CD14-positive monocyte (primary cell): ENCODE measurements at regions not wholly inside any gene's neighbourhood (a gene's known extent, or its start where the extent isn't known, plus 50 kb on each side); places are given as distances from the start of the nearest gene placed in this dataset.

Source experiments
- DNase-seq, 3 donors: peaks; one replicate each; pipeline ENCODE4 v3.0.0-alpha.2; 2011 to 2022
- H2AFZ ChIP-seq: 2 replicates; pipeline ENCODE4 v1.6.0; 2012; ENCODE audit warnings: mild to moderate bottlenecking, low read depth, low read length, inconsistent platforms; ENCODE audit not compliant: insufficient read depth, poor library complexity, severe bottlenecking
- H3K27ac ChIP-seq, 2 donors: 1 replicate in 1 of 2; 2 replicates in 1 of 2; pipeline ENCODE4 v1.5.1; 2012 to 2013; ENCODE audit warnings: low read length in 2 of 2, control low read depth in 1 of 2, inconsistent platforms in 1 of 2, low read depth in 1 of 2, mild to moderate bottlenecking in 1 of 2
- H3K27me3 ChIP-seq, 2 donors: one replicate each; pipeline versions ENCODE4 v1.6.0 to v1.6.1; 2011 to 2013; ENCODE audit warnings: low read length in 2 of 2; ENCODE audit not compliant: control insufficient read depth in 2 of 2, insufficient read depth in 2 of 2
- H3K36me3 ChIP-seq, 2 donors: replicated peaks in 1 of 2; 1 replicate in 1 of 2; 2 replicates in 1 of 2; pipeline versions ENCODE4 v1.5.1 to v1.6.1; 2012 to 2013; ENCODE audit warnings: low read length in 2 of 2, control low read depth in 1 of 2, inconsistent platforms in 1 of 2, mild to moderate bottlenecking in 1 of 2; ENCODE audit not compliant: insufficient read depth in 2 of 2, control insufficient read depth in 1 of 2
- H3K4me1 ChIP-seq, 2 donors: 1 replicate in 1 of 2; 2 replicates in 1 of 2; pipeline versions ENCODE4 v1.5.1 to v1.6.1; 2012 to 2013; ENCODE audit warnings: low read length in 2 of 2, control low read depth in 1 of 2, inconsistent platforms in 1 of 2, mild to moderate bottlenecking in 1 of 2, moderate library complexity in 1 of 2; ENCODE audit not compliant: insufficient read depth in 2 of 2, control insufficient read depth in 1 of 2
- H3K4me2 ChIP-seq: replicated peaks from 2 replicates; pipeline ENCODE3; 2012; ENCODE audit warnings: low read length, moderate library complexity, mild to moderate bottlenecking; ENCODE audit not compliant: poor library complexity, severe bottlenecking; ENCODE audit errors: extremely low read depth
- H3K4me3 ChIP-seq, 3 experiments: fragments of 200-600 bp in 1 of 3; sonication (generic) in 1 of 3; replicated peaks in 1 of 3; 1 replicate in 2 of 3; 2 replicates in 1 of 3; pipeline ENCODE4 v1.5.1; 2011 to 2013; ENCODE audit warnings: low read length in 3 of 3, mild to moderate bottlenecking in 3 of 3, control low read depth in 2 of 3, low read depth in 2 of 3, inconsistent platforms in 1 of 3, moderate library complexity in 1 of 3
- H3K79me2 ChIP-seq: 2 replicates; pipeline ENCODE4 v1.6.0; 2012; ENCODE audit warnings: mild to moderate bottlenecking, control low read depth, inconsistent platforms, low read length, moderate library complexity; ENCODE audit not compliant: insufficient read depth
- H3K9ac ChIP-seq: 2 replicates; pipeline ENCODE4 v1.6.0; 2017; ENCODE audit warnings: low read length, mild to moderate bottlenecking; ENCODE audit not compliant: insufficient read depth, poor library complexity, severe bottlenecking
- H3K9me3 ChIP-seq, 2 donors: replicated peaks in 1 of 2; 1 replicate in 1 of 2; 2 replicates in 1 of 2; pipeline versions ENCODE4 v1.5.1 to v1.6.1; 2012 to 2013; ENCODE audit warnings: low read length in 2 of 2, control low read depth in 1 of 2; ENCODE audit not compliant: control insufficient read depth in 1 of 2, insufficient read depth in 1 of 2
- H4K20me1 ChIP-seq: 2 replicates; pipeline ENCODE4 v1.6.0; 2012; ENCODE audit warnings: mild to moderate bottlenecking, low read length, control low read depth, moderate library complexity; ENCODE audit not compliant: insufficient read depth
- H3K27ac Mint-ChIP-seq, 7 donors: one replicate each; pipeline ENCODE4 v1.8.0; 2020; ENCODE audit warnings: mild to moderate bottlenecking in 7 of 7, mixed read lengths in 7 of 7, moderate library complexity in 6 of 7, inconsistent platforms in 2 of 7
- H3K27me3 Mint-ChIP-seq, 3 donors: one replicate each; pipeline ENCODE4 v1.8.0; 2021 to 2022; ENCODE audit warnings: low read depth in 3 of 3, mild to moderate bottlenecking in 3 of 3, mixed read lengths in 3 of 3, moderate library complexity in 3 of 3, inconsistent platforms in 1 of 3
- H3K36me3 Mint-ChIP-seq, 2 donors: one replicate each; pipeline ENCODE4 v1.8.0; 2020; ENCODE audit warnings: mixed read lengths in 2 of 2, inconsistent platforms in 1 of 2, mild to moderate bottlenecking in 1 of 2
- H3K4me1 Mint-ChIP-seq: one replicate; pipeline ENCODE4 v1.8.0; 2020; ENCODE audit warnings: mild to moderate bottlenecking, mixed read lengths
- H3K4me3 Mint-ChIP-seq, 2 donors: one replicate each; pipeline ENCODE4 v1.8.0; 2020; ENCODE audit warnings: mild to moderate bottlenecking in 2 of 2, mixed read lengths in 2 of 2, moderate library complexity in 1 of 2
- H3K9me3 Mint-ChIP-seq, 7 donors: one replicate each; pipeline ENCODE4 v1.8.0; 2020 to 2022; ENCODE audit warnings: mixed read lengths in 7 of 7, mild to moderate bottlenecking in 6 of 7, moderate library complexity in 6 of 7, inconsistent platforms in 2 of 7
- CTCF ChIP-seq: fragments of 200-600 bp; IDR thresholded peaks from one replicate; pipeline ENCODE4 v1.8.0; 2022; ENCODE audit warnings: antibody characterized with exemption, mild to moderate bottlenecking
- WGBS: methylation state at CpG from one replicate; pipeline ENCODE4 v1.1.5; 2013; ENCODE audit warnings: missing lambda C conversion rate; ENCODE audit not compliant: insufficient coverage; 5-methylcytosine and 5-hydroxymethylcytosine counted together
- intact Hi-C, 2 donors: fragments of 100-400 bp; cut with micrococcal nuclease; formaldehyde crosslinking; loops; one replicate each; pipeline versions ENCODE4 v1.15.0 to v1.15.1; 2023

DNA sequence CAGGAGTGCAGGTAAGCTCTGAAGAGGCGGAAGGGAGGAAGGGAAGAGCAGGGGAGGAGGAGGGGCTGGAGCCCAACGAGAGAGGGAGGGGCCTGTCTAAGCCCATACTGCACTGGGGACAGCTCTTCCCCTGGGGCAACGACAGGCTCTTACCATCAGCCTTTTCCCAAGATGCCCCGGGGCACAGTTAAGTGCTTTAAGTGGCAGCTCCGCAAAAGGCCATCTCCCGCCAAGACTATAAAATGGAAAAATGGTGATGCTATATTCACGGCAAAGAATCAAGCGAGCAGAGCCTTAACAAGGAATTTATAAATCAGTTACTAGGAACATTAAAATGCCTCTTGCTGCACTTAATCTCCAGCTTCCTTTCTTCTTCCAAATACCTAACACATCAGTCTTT is 110.2 kb upstream of the NLRP1 start:
- H3K27me3 Mint-ChIP-seq, result peaks cover 9 to 24% (median 17%) of the 10 kb centered on the region in 3 donors

GRCh38 chr17:5695480-5695879 is 111.2 kb upstream of the NLRP1 start:
- H3K4me3 Mint-ChIP-seq, result no peak overlapping the region
- no peak overlapping the region for H3K4me2 ChIP-seq
- H3K27me3 Mint-ChIP-seq, result peaks cover 10 to 29% (median 25%) of the 10 kb centered on the region in 3 donors
- WGBS, result no CpG with 5 or more reads among the region's 3 CpGs
- no peak for DNase-seq
- H3K79me2 ChIP-seq, result no peaks in the 10 kb centered on the region
- no peaks in the 10 kb centered on the region for H3K4me1 Mint-ChIP-seq
- H3K9me3 ChIP-seq, result no peaks in the 10 kb centered on the region
- H4K20me1 ChIP-seq, result no peaks in the 10 kb centered on the region
- H3K4me3 ChIP-seq, result no peak overlapping the region
- peaks cover 0 to 6% (median 5%) of the 10 kb centered on the region in 7 donors for H3K9me3 Mint-ChIP-seq
- no peak overlapping the region for H2AFZ ChIP-seq
- H3K4me1 ChIP-seq, result no peaks in the 10 kb centered on the region
- TF ChIP-seq CTCF, result no peak
- H3K27me3 ChIP-seq, result peaks cover 0 to 11% of the 10 kb centered on the region in 2 donors
- H3K9ac ChIP-seq, result no peak overlapping the region
- no peak overlapping the region for H3K27ac ChIP-seq
- H3K36me3 ChIP-seq, result no peaks in the 10 kb centered on the region
- intact Hi-C loops, result no loop called here
- H3K27ac Mint-ChIP-seq, result no peak overlapping the region
- no peaks in the 10 kb centered on the region for H3K36me3 Mint-ChIP-seq

More for the DNA sequence above, 110.2 kb upstream of the NLRP1 start:
- H3K4me3 Mint-ChIP-seq, result no peak overlapping the region
- peaks cover 0 to 6% (median 5%) of the 10 kb centered on the region in 7 donors for H3K9me3 Mint-ChIP-seq
- no peak overlapping the region for H2AFZ ChIP-seq
- H3K9me3 ChIP-seq, result no peaks in the 10 kb centered on the region
- no peaks in the 10 kb centered on the region for H3K79me2 ChIP-seq
- H3K27me3 ChIP-seq, result peaks cover 0 to 3% of the 10 kb centered on the region in 2 donors
- 90% methylated on average over 2 of the region's 8 CpGs for WGBS
- intact Hi-C loops, result no loop called here
- H3K4me1 ChIP-seq, result no peaks in the 10 kb centered on the region
- H3K4me3 ChIP-seq, result no peak overlapping the region
- TF ChIP-seq CTCF, result no peak
- no peak for DNase-seq
- no peak overlapping the region for H3K9ac ChIP-seq
- no peaks in the 10 kb centered on the region for H4K20me1 ChIP-seq
- H3K27ac Mint-ChIP-seq, result no peak overlapping the region
- H3K4me2 ChIP-seq, result no peak overlapping the region
- no peaks in the 10 kb centered on the region for H3K4me1 Mint-ChIP-seq
- H3K36me3 Mint-ChIP-seq, result no peaks in the 10 kb centered on the region
- no peaks in the 10 kb centered on the region for H3K36me3 ChIP-seq
- H3K27ac ChIP-seq, result no peak overlapping the region
